ENCODE measurements at regions not wholly inside any gene's neighbourhood (a gene's known extent, or its start where the extent isn't known, plus 50 kb on each side); places are given as distances from the start of the nearest gene placed in this dataset.

GRCh38 chr15:69963385-69963784 is 134.3 kb downstream of the TLE3 start:
- Histone ChIP-seq H3K9me3 (ENCODE audit: control insufficient read depth, low read length) (no peaks in the 10 kb centered on the region), H3K14ac (ENCODE audit: low read length in 2 of 2) (no peak overlapping the region), H3K4me1 (ENCODE audit: control insufficient read depth, insufficient read depth, low read depth, low read length) (no peaks in the 10 kb centered on the region), H3K4ac (ENCODE audit: low read depth in 1 of 2, low read length in 2 of 2) (no peak overlapping the region), H2AK5ac (ENCODE audit: low read length, severe bottlenecking) (no peak overlapping the region), H2BK120ac (ENCODE audit: low read depth, low read length) (no peak overlapping the region), H3K27ac (ENCODE audit: low read length, poor library complexity, severe bottlenecking) (no peak overlapping the region), H4K91ac (ENCODE audit: low read length) (no peak overlapping the region), H3K27me3 (ENCODE audit: control insufficient read depth in 1 of 2, insufficient read depth in 1 of 2, low read length in 2 of 2) (peaks cover 28 to 32% of the 10 kb centered on the region in 2 experiments), H3K23ac (ENCODE audit: low read length in 2 of 2) (no peak overlapping the region), H2AFZ (ENCODE audit: low read depth, low read length) (no peak overlapping the region), H3K4me2 (ENCODE audit: low read length, poor library complexity, severe bottlenecking) (no peak overlapping the region), H2BK12ac (ENCODE audit: low read length in 2 of 2) (no peak overlapping the region), H3K4me3 (ENCODE audit: insufficient read depth in 1 of 2, low read depth in 1 of 2, low read length in 2 of 2) (no peak overlapping the region), H3K9ac (ENCODE audit: low read length) (no peak overlapping the region), H3K18ac (ENCODE audit: low read depth in 1 of 2, low read length in 2 of 2) (no peak overlapping the region), H2BK15ac (ENCODE audit: low read depth, poor library complexity, severe bottlenecking) (no peak overlapping the region), H4K8ac (ENCODE audit: low read length) (no peak overlapping the region), H3K79me1 (replicated peaks; ENCODE audit: low read length, poor library complexity, severe bottlenecking) (no peaks in the 10 kb centered on the region), H3K36me3 (ENCODE audit: control insufficient read depth in 1 of 2, insufficient read depth in 2 of 2, low read depth in 1 of 2, low read length in 2 of 2) (no peaks in the 10 kb centered on the region), H2BK5ac (ENCODE audit: low read depth, low read length, poor library complexity, severe bottlenecking) (no peak overlapping the region)
- no peak for DNase-seq

GRCh38 chr15:69971771-69972170 is 125.9 kb downstream of the TLE3 start:
- no peak overlapping the region for H3K23ac ChIP-seq (ENCODE audit: low read length in 2 of 2)
- no peaks in the 10 kb centered on the region for H3K36me3 ChIP-seq (ENCODE audit: control insufficient read depth in 1 of 2, insufficient read depth in 2 of 2, low read depth in 1 of 2, low read length in 2 of 2)
- H2BK15ac ChIP-seq (ENCODE audit: low read depth, poor library complexity, severe bottlenecking), result no peak overlapping the region
- no peak overlapping the region for H3K4ac ChIP-seq (ENCODE audit: low read depth in 1 of 2, low read length in 2 of 2)
- no peak overlapping the region for H3K4me3 ChIP-seq (ENCODE audit: insufficient read depth in 1 of 2, low read depth in 1 of 2, low read length in 2 of 2)
- no peak overlapping the region for H2AFZ ChIP-seq (ENCODE audit: low read depth, low read length)
- no peak overlapping the region for H3K4me2 ChIP-seq (ENCODE audit: low read length, poor library complexity, severe bottlenecking)
- WGBS, result 64% methylated on average over 2 of the region's 2 CpGs
- no peak overlapping the region for H4K91ac ChIP-seq (ENCODE audit: low read length)
- H3K14ac ChIP-seq (ENCODE audit: low read length in 2 of 2), result no peak overlapping the region
- no peak overlapping the region for H2AK5ac ChIP-seq (ENCODE audit: low read length, severe bottlenecking)
- peaks cover 49 to 84% of the 10 kb centered on the region in 2 experiments for H3K27me3 ChIP-seq (ENCODE audit: control insufficient read depth in 1 of 2, insufficient read depth in 1 of 2, low read length in 2 of 2)
- no peak overlapping the region for H4K8ac ChIP-seq (ENCODE audit: low read length)
- H3K9ac ChIP-seq (ENCODE audit: low read length), result no peak overlapping the region
- H2BK5ac ChIP-seq (ENCODE audit: low read depth, low read length, poor library complexity, severe bottlenecking), result no peak overlapping the region
- no peak overlapping the region for H3K18ac ChIP-seq (ENCODE audit: low read depth in 1 of 2, low read length in 2 of 2)
- no peak overlapping the region for H2BK12ac ChIP-seq (ENCODE audit: low read length in 2 of 2)
- no peak overlapping the region for H3K27ac ChIP-seq (ENCODE audit: low read length, poor library complexity, severe bottlenecking)
- no peak overlapping the region for H2BK120ac ChIP-seq (ENCODE audit: low read depth, low read length)
- H3K9me3 ChIP-seq (ENCODE audit: control insufficient read depth, low read length), result no peaks in the 10 kb centered on the region
- DNase-seq, result no peak
- H3K4me1 ChIP-seq (ENCODE audit: control insufficient read depth, insufficient read depth, low read depth, low read length), result no peaks in the 10 kb centered on the region
- no peaks in the 10 kb centered on the region for H3K79me1 ChIP-seq (replicated peaks; ENCODE audit: low read length, poor library complexity, severe bottlenecking)

GRCh38 chr15:69972436-69972835 is 125.3 kb downstream of the TLE3 start:
- Histone ChIP-seq H3K36me3 (ENCODE audit: control insufficient read depth in 1 of 2, insufficient read depth in 2 of 2, low read depth in 1 of 2, low read length in 2 of 2) (no peaks in the 10 kb centered on the region), H2AK5ac (ENCODE audit: low read length, severe bottlenecking) (no peak overlapping the region), H3K27me3 (ENCODE audit: control insufficient read depth in 1 of 2, insufficient read depth in 1 of 2, low read length in 2 of 2) (peaks cover 49 to 85% of the 10 kb centered on the region in 2 experiments), H3K4ac (ENCODE audit: low read depth in 1 of 2, low read length in 2 of 2) (no peak overlapping the region), H3K4me2 (ENCODE audit: low read length, poor library complexity, severe bottlenecking) (no peak overlapping the region), H3K14ac (ENCODE audit: low read length in 2 of 2) (no peak overlapping the region), H2BK5ac (ENCODE audit: low read depth, low read length, poor library complexity, severe bottlenecking) (no peak overlapping the region), H3K79me1 (replicated peaks; ENCODE audit: low read length, poor library complexity, severe bottlenecking) (no peaks in the 10 kb centered on the region), H3K18ac (ENCODE audit: low read depth in 1 of 2, low read length in 2 of 2) (no peak overlapping the region), H3K23ac (ENCODE audit: low read length in 2 of 2) (no peak overlapping the region), H3K9me3 (ENCODE audit: control insufficient read depth, low read length) (no peaks in the 10 kb centered on the region), H3K27ac (ENCODE audit: low read length, poor library complexity, severe bottlenecking) (no peak overlapping the region), H2BK15ac (ENCODE audit: low read depth, poor library complexity, severe bottlenecking) (no peak overlapping the region), H4K91ac (ENCODE audit: low read length) (no peak overlapping the region), H2AFZ (ENCODE audit: low read depth, low read length) (no peak overlapping the region), H4K8ac (ENCODE audit: low read length) (no peak overlapping the region), H2BK120ac (ENCODE audit: low read depth, low read length) (no peak overlapping the region), H3K4me3 (ENCODE audit: insufficient read depth in 1 of 2, low read depth in 1 of 2, low read length in 2 of 2) (no peak overlapping the region), H3K4me1 (ENCODE audit: control insufficient read depth, insufficient read depth, low read depth, low read length) (no peaks in the 10 kb centered on the region), H3K9ac (ENCODE audit: low read length) (no peak overlapping the region), H2BK12ac (ENCODE audit: low read length in 2 of 2) (no peak overlapping the region)
- WGBS, result 91% methylated on average over 3 of the region's 3 CpGs
- no peak for DNase-seq

GRCh38 chr15:69973102-69973714 is 124.5 kb downstream of the TLE3 start:
- H3K9me3 ChIP-seq (ENCODE audit: control insufficient read depth, low read length), result no peaks in the 10 kb centered on the region
- no peak overlapping the region for H2BK120ac ChIP-seq (ENCODE audit: low read depth, low read length)
- H4K8ac ChIP-seq (ENCODE audit: low read length), result no peak overlapping the region
- no peak overlapping the region for H3K18ac ChIP-seq (ENCODE audit: low read depth in 1 of 2, low read length in 2 of 2)
- peaks cover 46 to 87% of the 10 kb centered on the region in 2 experiments for H3K27me3 ChIP-seq (ENCODE audit: control insufficient read depth in 1 of 2, insufficient read depth in 1 of 2, low read length in 2 of 2)
- 41% methylated on average over 6 of the region's 6 CpGs for WGBS
- no peak overlapping the region for H2AK5ac ChIP-seq (ENCODE audit: low read length, severe bottlenecking)
- H3K27ac ChIP-seq (ENCODE audit: low read length, poor library complexity, severe bottlenecking), result no peak overlapping the region
- no peak overlapping the region for H3K4me3 ChIP-seq (ENCODE audit: insufficient read depth in 1 of 2, low read depth in 1 of 2, low read length in 2 of 2)
- no peak overlapping the region for H3K23ac ChIP-seq (ENCODE audit: low read length in 2 of 2)
- H2BK15ac ChIP-seq (ENCODE audit: low read depth, poor library complexity, severe bottlenecking), result no peak overlapping the region
- no peaks in the 10 kb centered on the region for H3K79me1 ChIP-seq (replicated peaks; ENCODE audit: low read length, poor library complexity, severe bottlenecking)
- no peak overlapping the region for H2AFZ ChIP-seq (ENCODE audit: low read depth, low read length)
- H3K4ac ChIP-seq (ENCODE audit: low read depth in 1 of 2, low read length in 2 of 2), result no peak overlapping the region
- H2BK12ac ChIP-seq (ENCODE audit: low read length in 2 of 2), result no peak overlapping the region
- peak; percentile 38 for DNase-seq
- no peak overlapping the region for H3K9ac ChIP-seq (ENCODE audit: low read length)
- H4K91ac ChIP-seq (ENCODE audit: low read length), result no peak overlapping the region
- no peak overlapping the region for H3K14ac ChIP-seq (ENCODE audit: low read length in 2 of 2)
- no peak overlapping the region for H2BK5ac ChIP-seq (ENCODE audit: low read depth, low read length, poor library complexity, severe bottlenecking)
- H3K4me1 ChIP-seq (ENCODE audit: control insufficient read depth, insufficient read depth, low read depth, low read length), result no peaks in the 10 kb centered on the region
- no peak overlapping the region for H3K4me2 ChIP-seq (ENCODE audit: low read length, poor library complexity, severe bottlenecking)
- no peaks in the 10 kb centered on the region for H3K36me3 ChIP-seq (ENCODE audit: control insufficient read depth in 1 of 2, insufficient read depth in 2 of 2, low read depth in 1 of 2, low read length in 2 of 2)
